GM18867 (cell line): ENCODE measurements at regions not wholly inside any gene's neighbourhood (a gene's known extent, or its start where the extent isn't known, plus 50 kb on each side); places are given as distances from the start of the nearest gene placed in this dataset.

Experiments
- ATAC-seq: cut with Tn5 transposase; IDR thresholded peaks from one replicate; pipeline ENCODE4 v1.9.1; 2021; ENCODE audit warnings: mild to moderate bottlenecking, moderate library complexity; ENCODE audit not compliant: unreplicated experiment

- ATAC-seq: no peak
Measured at GRCh38 chr22:48902983-48903650, 924.6 kb downstream of the BRD1 start.

GRCh38 chr22:48902001-48902869 is 925.4 kb downstream of the BRD1 start:
- ATAC-seq: no peak

GRCh38 chr22:48901324-48901723 is 926.3 kb downstream of the BRD1 start:
- no peak for ATAC-seq

- ATAC-seq: no peak
Measured at GRCh38 chr22:48900626-48901025, 927.0 kb downstream of the BRD1 start.

GRCh38 chr22:48900327-48900597 is 927.4 kb downstream of the BRD1 start:
- ATAC-seq: no peak

GRCh38 chr22:48899523-48900326 is 927.9 kb downstream of the BRD1 start:
- ATAC-seq: no peak

GRCh38 chr22:48898524-48899250 is 929.0 kb downstream of the BRD1 start:
- ATAC-seq: no peak

GRCh38 chr22:48897645-48898370 is 929.9 kb downstream of the BRD1 start:
- no peak for ATAC-seq

GRCh38 chr22:48896766-48897644 is 930.7 kb downstream of the BRD1 start:
- no peak for ATAC-seq

- no peak for ATAC-seq
Measured at GRCh38 chr22:48895831-48896765, 931.6 kb downstream of the BRD1 start.

GRCh38 chr22:48895336-48895735 is 932.3 kb downstream of the BRD1 start:
- ATAC-seq: no peak

- no peak for ATAC-seq
Measured at GRCh38 chr22:48894804-48895250, 932.8 kb downstream of the BRD1 start.

- no peak for ATAC-seq
Measured at GRCh38 chr22:48894064-48894671, 933.5 kb downstream of the BRD1 start.

- no peak for ATAC-seq
Measured at GRCh38 chr22:48893288-48894063, 934.2 kb downstream of the BRD1 start.

- ATAC-seq: no peak
Measured at GRCh38 chr22:48892578-48893287, 934.9 kb downstream of the BRD1 start.
